ENCODE measurements at regions not wholly inside any gene's neighbourhood (a gene's known extent, or its start where the extent isn't known, plus 50 kb on each side); places are given as distances from the start of the nearest gene placed in this dataset.

DNA sequence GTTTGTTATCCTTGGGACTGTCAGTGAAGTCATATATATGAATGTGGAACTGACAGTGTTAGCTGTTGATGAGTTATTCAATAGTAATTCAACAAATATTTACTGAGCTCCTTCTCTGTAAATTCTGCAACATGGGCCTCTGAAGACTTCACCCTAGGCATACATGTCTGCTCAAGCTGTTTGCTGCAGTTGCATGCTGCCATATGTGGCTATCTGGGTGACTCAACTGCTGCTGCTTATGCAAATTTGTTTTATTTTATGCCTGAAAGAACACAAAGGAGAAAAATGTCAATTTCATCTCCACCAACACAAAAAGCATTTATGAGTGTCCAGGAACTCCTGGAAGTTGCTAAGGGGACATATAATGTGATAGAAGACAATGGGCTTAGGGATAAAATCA is 417.6 kb downstream of the AASDHPPT start (continued):
- TF ChIP-seq, protein P1, sequence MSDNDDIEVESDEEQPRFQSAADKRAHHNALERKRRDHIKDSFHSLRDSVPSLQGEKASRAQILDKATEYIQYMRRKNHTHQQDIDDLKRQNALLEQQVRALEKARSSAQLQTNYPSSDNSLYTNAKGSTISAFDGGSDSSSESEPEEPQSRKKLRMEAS (IDR thresholded peaks at IDR 0.05), result no peak

DNA sequence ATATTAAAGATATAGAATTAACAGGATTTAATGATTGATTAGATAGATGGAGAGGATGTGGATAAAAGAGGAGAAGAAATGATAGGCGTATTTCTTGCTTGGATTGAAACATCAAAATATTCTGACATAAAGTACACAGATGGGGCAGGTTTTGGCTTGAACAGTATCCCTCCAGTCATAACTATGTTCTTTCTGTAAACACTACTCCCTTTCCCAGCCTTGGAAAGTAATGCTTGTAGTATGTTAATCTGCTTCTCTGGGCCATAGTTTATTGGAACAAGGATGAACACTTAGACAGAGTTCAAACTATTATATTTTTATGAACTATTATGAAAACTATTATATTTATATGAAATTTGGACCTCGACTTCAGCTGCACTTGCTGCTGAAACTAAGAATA is 419.2 kb downstream of the AASDHPPT start:
- Histone ChIP-seq H3K4me3 (ENCODE audit: low read depth in 1 of 3, low read length in 3 of 3) (no peak overlapping the region), H3K36me3 (ENCODE audit: control insufficient read depth in 4 of 4, insufficient read depth in 3 of 4, low read depth in 1 of 4, low read length in 3 of 4) (no peaks in the 10 kb centered on the region), H3K27ac (ENCODE audit: low read depth in 1 of 2, low read length in 2 of 2) (no peak overlapping the region), H3K4me1 (ENCODE audit: control insufficient read depth in 4 of 4, insufficient read depth in 4 of 4, low read length in 3 of 4) (no peaks in the 10 kb centered on the region), H3K9me3 (ENCODE audit: control insufficient read depth in 4 of 4, low read length in 3 of 4) (no peaks in the 10 kb centered on the region), H3K27me3 (ENCODE audit: control insufficient read depth in 4 of 4, insufficient read depth in 4 of 4, low read length in 3 of 4) (no peaks in the 10 kb centered on the region), H3K9ac (ENCODE audit: low read depth in 1 of 2, low read length in 2 of 2) (no peak overlapping the region)
- no peak for DNase-seq (ENCODE audit: low spot score)
- TF ChIP-seq YY1 (IDR thresholded peaks at IDR 0.05) (no peak), RAD21 (IDR thresholded peaks at IDR 0.05) (no peak), FOXA1 (IDR thresholded peaks at IDR 0.05) (no peak), SP1 (IDR thresholded peaks at IDR 0.05) (no peak)
- TF ChIP-seq, protein P2, sequence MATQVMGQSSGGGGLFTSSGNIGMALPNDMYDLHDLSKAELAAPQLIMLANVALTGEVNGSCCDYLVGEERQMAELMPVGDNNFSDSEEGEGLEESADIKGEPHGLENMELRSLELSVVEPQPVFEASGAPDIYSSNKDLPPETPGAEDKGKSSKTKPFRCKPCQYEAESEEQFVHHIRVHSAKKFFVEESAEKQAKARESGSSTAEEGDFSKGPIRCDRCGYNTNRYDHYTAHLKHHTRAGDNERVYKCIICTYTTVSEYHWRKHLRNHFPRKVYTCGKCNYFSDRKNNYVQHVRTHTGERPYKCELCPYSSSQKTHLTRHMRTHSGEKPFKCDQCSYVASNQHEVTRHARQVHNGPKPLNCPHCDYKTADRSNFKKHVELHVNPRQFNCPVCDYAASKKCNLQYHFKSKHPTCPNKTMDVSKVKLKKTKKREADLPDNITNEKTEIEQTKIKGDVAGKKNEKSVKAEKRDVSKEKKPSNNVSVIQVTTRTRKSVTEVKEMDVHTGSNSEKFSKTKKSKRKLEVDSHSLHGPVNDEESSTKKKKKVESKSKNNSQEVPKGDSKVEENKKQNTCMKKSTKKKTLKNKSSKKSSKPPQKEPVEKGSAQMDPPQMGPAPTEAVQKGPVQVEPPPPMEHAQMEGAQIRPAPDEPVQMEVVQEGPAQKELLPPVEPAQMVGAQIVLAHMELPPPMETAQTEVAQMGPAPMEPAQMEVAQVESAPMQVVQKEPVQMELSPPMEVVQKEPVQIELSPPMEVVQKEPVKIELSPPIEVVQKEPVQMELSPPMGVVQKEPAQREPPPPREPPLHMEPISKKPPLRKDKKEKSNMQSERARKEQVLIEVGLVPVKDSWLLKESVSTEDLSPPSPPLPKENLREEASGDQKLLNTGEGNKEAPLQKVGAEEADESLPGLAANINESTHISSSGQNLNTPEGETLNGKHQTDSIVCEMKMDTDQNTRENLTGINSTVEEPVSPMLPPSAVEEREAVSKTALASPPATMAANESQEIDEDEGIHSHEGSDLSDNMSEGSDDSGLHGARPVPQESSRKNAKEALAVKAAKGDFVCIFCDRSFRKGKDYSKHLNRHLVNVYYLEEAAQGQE (IDR thresholded peaks at IDR 0.05), result no peak
- TF ChIP-seq, protein P3, sequence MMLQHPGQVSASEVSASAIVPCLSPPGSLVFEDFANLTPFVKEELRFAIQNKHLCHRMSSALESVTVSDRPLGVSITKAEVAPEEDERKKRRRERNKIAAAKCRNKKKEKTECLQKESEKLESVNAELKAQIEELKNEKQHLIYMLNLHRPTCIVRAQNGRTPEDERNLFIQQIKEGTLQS (IDR thresholded peaks at IDR 0.05), result no peak
- WGBS, result 57% methylated on average over 2 of the region's 2 CpGs

DNA sequence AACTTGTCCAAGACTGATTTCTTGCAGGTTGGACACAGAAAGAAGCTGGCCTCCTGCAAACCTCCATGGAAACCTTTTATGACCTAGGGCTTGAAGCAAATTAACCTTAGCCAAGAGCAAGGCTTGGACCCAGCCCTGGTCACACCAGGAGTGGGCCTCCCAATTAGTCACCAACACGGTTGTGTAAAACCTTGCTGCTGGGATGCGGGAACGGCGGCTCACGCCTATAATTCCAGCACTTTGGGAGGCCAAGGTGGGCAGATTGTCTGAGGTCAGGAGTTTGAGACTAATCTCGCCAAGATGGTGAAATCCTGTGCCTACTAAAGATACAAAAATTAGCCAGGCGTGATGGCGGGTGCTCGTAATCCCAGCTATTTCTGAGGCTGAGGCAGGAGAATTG is 419.9 kb downstream of the AASDHPPT start:
- Histone ChIP-seq H3K9me3 (ENCODE audit: control insufficient read depth in 4 of 4, low read length in 3 of 4) (no peaks in the 10 kb centered on the region), H3K9ac (ENCODE audit: low read depth in 1 of 2, low read length in 2 of 2) (no peak overlapping the region), H3K36me3 (ENCODE audit: control insufficient read depth in 4 of 4, insufficient read depth in 3 of 4, low read depth in 1 of 4, low read length in 3 of 4) (no peaks in the 10 kb centered on the region), H3K4me3 (ENCODE audit: low read depth in 1 of 3, low read length in 3 of 3) (no peak overlapping the region), H3K27me3 (ENCODE audit: control insufficient read depth in 4 of 4, insufficient read depth in 4 of 4, low read length in 3 of 4) (no peaks in the 10 kb centered on the region), H3K4me1 (ENCODE audit: control insufficient read depth in 4 of 4, insufficient read depth in 4 of 4, low read length in 3 of 4) (no peaks in the 10 kb centered on the region), H3K27ac (ENCODE audit: low read depth in 1 of 2, low read length in 2 of 2) (no peak overlapping the region)
- 85% methylated on average over 9 of the region's 9 CpGs for WGBS
- no peak for DNase-seq (ENCODE audit: low spot score)
- TF ChIP-seq HNF4A (conservative IDR thresholded peaks at IDR 0.05), result no peak
- TF ChIP-seq TAF1 (conservative IDR thresholded peaks at IDR 0.05), result no peak
- no peak for TF ChIP-seq FOXA2 (IDR thresholded peaks at IDR 0.05)

DNA sequence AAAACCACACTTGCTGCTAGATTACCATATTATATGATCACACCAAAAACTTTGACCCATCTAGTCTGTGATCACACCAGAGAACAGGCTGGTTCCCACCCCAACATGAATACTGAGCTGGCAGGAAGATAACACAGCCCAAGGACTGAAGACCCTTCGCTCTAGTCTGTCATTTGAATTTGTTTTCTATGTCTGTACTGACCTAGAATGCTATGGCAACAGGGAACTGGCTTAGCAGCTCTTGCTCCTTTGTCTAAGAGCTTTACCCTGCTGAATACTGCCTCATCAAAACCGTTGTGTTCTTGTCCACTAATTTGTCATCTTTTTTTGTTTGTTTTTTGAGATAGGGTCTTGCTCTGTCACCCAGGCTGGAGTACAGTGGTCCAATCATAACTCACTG is 420.4 kb downstream of the AASDHPPT start:
- no peak overlapping the region for H3K27ac ChIP-seq (ENCODE audit: low read depth in 1 of 2, low read length in 2 of 2)
- no peak for TF ChIP-seq RXRA (IDR thresholded peaks at IDR 0.05)
- no peak for TF ChIP-seq NR2F2 (IDR thresholded peaks at IDR 0.05)
- no peak for TF ChIP-seq JUND (IDR thresholded peaks at IDR 0.05)
- no peak for TF ChIP-seq TAF1 (conservative IDR thresholded peaks at IDR 0.05)
- no peak for TF ChIP-seq FOXA1 (IDR thresholded peaks at IDR 0.05)
- TF ChIP-seq, protein P4, sequence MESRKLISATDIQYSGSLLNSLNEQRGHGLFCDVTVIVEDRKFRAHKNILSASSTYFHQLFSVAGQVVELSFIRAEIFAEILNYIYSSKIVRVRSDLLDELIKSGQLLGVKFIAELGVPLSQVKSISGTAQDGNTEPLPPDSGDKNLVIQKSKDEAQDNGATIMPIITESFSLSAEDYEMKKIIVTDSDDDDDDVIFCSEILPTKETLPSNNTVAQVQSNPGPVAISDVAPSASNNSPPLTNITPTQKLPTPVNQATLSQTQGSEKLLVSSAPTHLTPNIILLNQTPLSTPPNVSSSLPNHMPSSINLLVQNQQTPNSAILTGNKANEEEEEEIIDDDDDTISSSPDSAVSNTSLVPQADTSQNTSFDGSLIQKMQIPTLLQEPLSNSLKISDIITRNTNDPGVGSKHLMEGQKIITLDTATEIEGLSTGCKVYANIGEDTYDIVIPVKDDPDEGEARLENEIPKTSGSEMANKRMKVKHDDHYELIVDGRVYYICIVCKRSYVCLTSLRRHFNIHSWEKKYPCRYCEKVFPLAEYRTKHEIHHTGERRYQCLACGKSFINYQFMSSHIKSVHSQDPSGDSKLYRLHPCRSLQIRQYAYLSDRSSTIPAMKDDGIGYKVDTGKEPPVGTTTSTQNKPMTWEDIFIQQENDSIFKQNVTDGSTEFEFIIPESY (IDR thresholded peaks at IDR 0.05), result no peak
- TF ChIP-seq HNF4G (IDR thresholded peaks at IDR 0.05), result no peak
- no peak for TF ChIP-seq RAD21 (IDR thresholded peaks at IDR 0.05)
- TF ChIP-seq, protein P1 (IDR thresholded peaks at IDR 0.05), result no peak
- TF ChIP-seq SP1 (IDR thresholded peaks at IDR 0.05), result no peak
- TF ChIP-seq GABPA (IDR thresholded peaks at IDR 0.05 in 1 of 2, conservative IDR thresholded peaks at IDR 0.05 in 1 of 2), result no peak
- no peak for TF ChIP-seq EGR1 (IDR thresholded peaks at IDR 0.05; ENCODE audit: low read depth in 2 of 2)
- no peak for TF ChIP-seq FOXA2 (IDR thresholded peaks at IDR 0.05)
- no peak for TF ChIP-seq YY1 (IDR thresholded peaks at IDR 0.05)
- H3K4me3 ChIP-seq (ENCODE audit: low read depth in 1 of 3, low read length in 3 of 3), result no peak overlapping the region
- no peak for DNase-seq (ENCODE audit: low spot score)
- no peaks in the 10 kb centered on the region for H3K36me3 ChIP-seq (ENCODE audit: control insufficient read depth in 4 of 4, insufficient read depth in 3 of 4, low read depth in 1 of 4, low read length in 3 of 4)
- no peaks in the 10 kb centered on the region for H3K4me1 ChIP-seq (ENCODE audit: control insufficient read depth in 4 of 4, insufficient read depth in 4 of 4, low read length in 3 of 4)
- no peaks in the 10 kb centered on the region for H3K27me3 ChIP-seq (ENCODE audit: control insufficient read depth in 4 of 4, insufficient read depth in 4 of 4, low read length in 3 of 4)
- 58% methylated on average over 2 of the region's 2 CpGs for WGBS
- H3K9me3 ChIP-seq (ENCODE audit: control insufficient read depth in 4 of 4, low read length in 3 of 4), result no peaks in the 10 kb centered on the region
- no peak overlapping the region for H3K9ac ChIP-seq (ENCODE audit: low read depth in 1 of 2, low read length in 2 of 2)
